ENCODE measurements at regions not wholly inside any gene's neighbourhood (a gene's known extent, or its start where the extent isn't known, plus 50 kb on each side); places are given as distances from the start of the nearest gene placed in this dataset.
"Not testable (repeated sequence)": the region's sequence is repeated elsewhere in the genome, so short reads cannot be mapped to it uniquely, and the experiment has no call there.

DNA sequence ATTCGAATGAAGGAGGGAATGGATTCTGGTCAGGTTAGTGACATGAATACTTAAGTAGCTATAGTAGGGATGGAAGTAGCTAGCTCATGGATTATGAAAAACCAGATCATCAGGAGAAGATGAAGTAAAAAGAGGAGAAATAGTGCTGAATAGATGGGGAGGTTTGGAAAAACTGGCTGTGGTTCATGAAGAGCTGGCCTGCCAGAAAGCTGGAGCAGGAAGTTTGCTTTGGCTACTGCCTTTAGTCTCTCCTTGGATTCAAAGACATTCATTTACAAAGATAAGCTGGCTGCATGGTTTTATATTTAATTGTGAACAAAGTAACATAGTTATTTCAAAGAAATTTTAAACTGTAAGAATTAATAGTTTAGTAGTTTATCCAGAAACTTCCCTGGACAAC lies 567.0 kb downstream of the RIT2 start:
- no peak overlapping the region for H3K4me3 ChIP-seq (ENCODE audit: low read depth, low read length)
- TF ChIP-seq CTCF (conservative IDR thresholded peaks at IDR 0.05; ENCODE audit: low read depth, low read length), result no peak
- no peak for DNase-seq (ENCODE audit: low read depth)

GRCh38 chr18:42549596-42549995 lies 565.9 kb downstream of the RIT2 start:
- no peak for TF ChIP-seq CTCF (conservative IDR thresholded peaks at IDR 0.05; ENCODE audit: low read depth, low read length)
- no peak for DNase-seq (ENCODE audit: low read depth)
- no peak overlapping the region for H3K4me3 ChIP-seq (ENCODE audit: low read depth, low read length)

DNA sequence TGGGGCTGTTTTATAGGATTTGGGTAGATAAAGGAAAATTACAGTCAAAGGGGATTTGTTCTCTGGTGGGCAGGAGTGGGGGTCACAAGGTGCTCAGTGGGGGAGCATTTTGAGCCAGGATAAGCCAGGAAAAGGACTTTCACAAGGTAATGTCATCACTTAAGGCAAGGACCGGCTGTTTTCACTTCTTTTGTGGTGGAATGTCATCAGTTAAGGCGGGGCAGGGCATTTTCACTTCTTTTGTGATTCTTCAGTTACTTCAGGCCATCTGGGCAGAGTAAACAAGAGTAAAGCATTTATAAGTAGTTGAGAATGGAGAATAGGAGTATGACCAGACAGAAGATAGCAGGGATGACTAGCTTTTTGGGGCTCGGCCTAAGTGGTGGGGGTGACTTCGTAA lies 562.9 kb downstream of the RIT2 start:
- not testable (repeated sequence) for DNase-seq (ENCODE audit: low read depth); H3K4me3 ChIP-seq (ENCODE audit: low read depth, low read length)

- no peak overlapping the region for H3K4me3 ChIP-seq (ENCODE audit: low read depth, low read length)
- no peak for TF ChIP-seq CTCF (conservative IDR thresholded peaks at IDR 0.05; ENCODE audit: low read depth, low read length)
- no peak for DNase-seq (ENCODE audit: low read depth)
These were observed 556.3 kb downstream of the RIT2 start for GRCh38 chr18:42559069-42559690.

DNA sequence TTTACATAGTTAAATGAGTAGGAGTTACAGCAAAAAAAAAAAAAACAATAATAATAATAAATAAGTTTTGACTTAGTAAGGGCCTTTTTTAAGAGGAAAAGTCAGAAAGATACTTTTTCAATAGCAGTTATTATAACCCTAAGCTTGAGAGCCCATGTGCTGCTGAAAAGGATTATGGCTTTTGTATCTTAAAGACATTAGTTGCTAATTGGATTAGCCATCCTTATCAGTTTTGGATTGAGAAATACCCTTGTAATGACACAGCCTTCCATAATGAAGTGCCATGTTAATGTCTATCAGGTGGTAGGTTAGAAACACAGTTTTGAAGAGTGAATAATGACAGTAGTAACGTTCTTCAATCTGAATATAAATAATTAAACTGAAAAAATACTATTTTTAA lies 554.0 kb downstream of the RIT2 start:
- TF ChIP-seq CTCF (conservative IDR thresholded peaks at IDR 0.05; ENCODE audit: low read depth, low read length), result no peak
- no peak for DNase-seq (ENCODE audit: low read depth)
- H3K4me3 ChIP-seq (ENCODE audit: low read depth, low read length), result no peak overlapping the region

GRCh38 chr18:42563995-42564394 lies 551.5 kb downstream of the RIT2 start:
- H3K4me3 ChIP-seq (ENCODE audit: low read depth, low read length), result no peak overlapping the region
- no peak for TF ChIP-seq CTCF (conservative IDR thresholded peaks at IDR 0.05; ENCODE audit: low read depth, low read length)
- DNase-seq (ENCODE audit: low read depth), result no peak

- TF ChIP-seq CTCF (conservative IDR thresholded peaks at IDR 0.05; ENCODE audit: low read depth, low read length), result no peak
- DNase-seq (ENCODE audit: low read depth), result no peak
- H3K4me3 ChIP-seq (ENCODE audit: low read depth, low read length), result no peak overlapping the region
These were observed 550.7 kb downstream of the RIT2 start for GRCh38 chr18:42564761-42565160.

All from epithelial cell of proximal tubule (primary cell).